ENCODE measurements at regions not wholly inside any gene's neighbourhood (a gene's known extent, or its start where the extent isn't known, plus 50 kb on each side); places are given as distances from the start of the nearest gene placed in this dataset.

DNA sequence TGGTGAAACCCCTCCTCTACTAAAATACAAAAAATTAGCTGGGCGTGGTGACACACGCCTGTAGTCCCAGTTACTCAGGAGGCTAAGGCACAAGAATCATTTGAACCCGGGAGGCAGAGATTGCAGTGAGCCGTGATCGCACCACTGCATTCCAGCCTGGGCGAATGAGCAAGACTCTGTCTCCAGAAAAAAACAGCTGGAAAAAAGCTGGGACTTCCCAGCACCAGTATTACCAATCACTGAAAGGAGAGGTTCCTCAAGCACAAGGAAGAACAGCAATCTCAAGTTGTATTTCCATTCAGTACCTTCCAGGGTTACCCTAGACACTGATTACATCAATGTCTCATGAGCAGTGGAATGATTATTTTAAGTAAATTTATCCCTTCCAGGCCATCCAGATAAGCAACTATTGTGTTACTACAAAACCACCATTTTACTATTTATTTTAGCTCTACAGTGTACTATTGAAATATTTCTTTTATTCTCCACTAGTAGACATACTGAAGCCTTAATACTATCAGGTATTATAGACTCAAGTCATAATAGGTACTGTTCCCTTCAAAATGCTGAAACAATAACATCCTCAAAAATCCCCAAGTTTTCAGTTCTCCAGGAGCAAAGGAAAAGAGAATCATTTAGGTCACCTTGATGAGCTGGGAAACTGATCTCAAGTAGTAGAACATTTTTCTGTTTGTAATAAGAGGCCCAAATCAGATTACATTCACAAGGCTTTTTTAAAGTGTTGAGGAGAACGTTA, 54.8 kb upstream of the VGLL4 start:
- TF ChIP-seq, protein P1, sequence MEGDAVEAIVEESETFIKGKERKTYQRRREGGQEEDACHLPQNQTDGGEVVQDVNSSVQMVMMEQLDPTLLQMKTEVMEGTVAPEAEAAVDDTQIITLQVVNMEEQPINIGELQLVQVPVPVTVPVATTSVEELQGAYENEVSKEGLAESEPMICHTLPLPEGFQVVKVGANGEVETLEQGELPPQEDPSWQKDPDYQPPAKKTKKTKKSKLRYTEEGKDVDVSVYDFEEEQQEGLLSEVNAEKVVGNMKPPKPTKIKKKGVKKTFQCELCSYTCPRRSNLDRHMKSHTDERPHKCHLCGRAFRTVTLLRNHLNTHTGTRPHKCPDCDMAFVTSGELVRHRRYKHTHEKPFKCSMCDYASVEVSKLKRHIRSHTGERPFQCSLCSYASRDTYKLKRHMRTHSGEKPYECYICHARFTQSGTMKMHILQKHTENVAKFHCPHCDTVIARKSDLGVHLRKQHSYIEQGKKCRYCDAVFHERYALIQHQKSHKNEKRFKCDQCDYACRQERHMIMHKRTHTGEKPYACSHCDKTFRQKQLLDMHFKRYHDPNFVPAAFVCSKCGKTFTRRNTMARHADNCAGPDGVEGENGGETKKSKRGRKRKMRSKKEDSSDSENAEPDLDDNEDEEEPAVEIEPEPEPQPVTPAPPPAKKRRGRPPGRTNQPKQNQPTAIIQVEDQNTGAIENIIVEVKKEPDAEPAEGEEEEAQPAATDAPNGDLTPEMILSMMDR (conservative IDR thresholded peaks at IDR 0.05; ENCODE audit: low read depth, low read length): no peak
- no peak for TF ChIP-seq BHLHE40 (IDR thresholded peaks at IDR 0.05; ENCODE audit: low read depth, low read length)
- no peak for TF ChIP-seq POLR2A (IDR thresholded peaks at IDR 0.05; ENCODE audit: low read depth, low read length)
- TF ChIP-seq RCOR1 (IDR thresholded peaks at IDR 0.05; ENCODE audit: insufficient replicate concordance, low read length): no peak
- no peak for TF ChIP-seq USF2 (IDR thresholded peaks at IDR 0.05; ENCODE audit: low read depth, low read length)
- TF ChIP-seq CEBPB (IDR thresholded peaks at IDR 0.05; ENCODE audit: low read depth, low read length): no peak
- TF ChIP-seq RAD21 (IDR thresholded peaks at IDR 0.05; ENCODE audit: low read length): no peak
- TF ChIP-seq MAFK (IDR thresholded peaks at IDR 0.05; ENCODE audit: low read depth, low read length): no peak
- no peak for TF ChIP-seq SMC3 (IDR thresholded peaks at IDR 0.05; ENCODE audit: low read depth, low read length)

Measured in IMR-90 (cell line).